ENCODE measurements at regions not wholly inside any gene's neighbourhood (a gene's known extent, or its start where the extent isn't known, plus 50 kb on each side); places are given as distances from the start of the nearest gene placed in this dataset.

DNA sequence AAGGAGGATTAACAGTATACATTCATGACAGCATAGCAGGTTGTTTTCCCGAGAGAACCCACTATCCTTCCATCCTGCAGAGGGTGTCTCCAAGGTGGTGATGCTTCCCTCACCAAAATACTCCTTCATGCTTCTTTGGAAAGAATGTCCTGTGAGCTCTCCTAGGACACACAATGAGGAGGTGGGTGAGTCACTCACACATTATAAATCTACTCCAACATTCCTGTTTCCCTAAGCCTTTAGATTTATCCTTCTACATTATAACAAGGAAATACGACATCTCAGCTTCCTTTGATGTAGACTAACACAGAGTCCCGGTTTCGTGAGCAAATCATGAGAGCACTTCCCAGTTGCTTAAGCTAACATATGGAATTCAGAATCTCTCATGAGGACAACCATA, 689.7 kb upstream of the CELF2 start:
- H3K4me3 ChIP-seq, result no peak overlapping the region
- no peak for DNase-seq (ENCODE audit: low spot score)
- no peaks in the 10 kb centered on the region for H3K27me3 ChIP-seq
- no peaks in the 10 kb centered on the region for H3K4me1 ChIP-seq
- TF ChIP-seq, protein P1, sequence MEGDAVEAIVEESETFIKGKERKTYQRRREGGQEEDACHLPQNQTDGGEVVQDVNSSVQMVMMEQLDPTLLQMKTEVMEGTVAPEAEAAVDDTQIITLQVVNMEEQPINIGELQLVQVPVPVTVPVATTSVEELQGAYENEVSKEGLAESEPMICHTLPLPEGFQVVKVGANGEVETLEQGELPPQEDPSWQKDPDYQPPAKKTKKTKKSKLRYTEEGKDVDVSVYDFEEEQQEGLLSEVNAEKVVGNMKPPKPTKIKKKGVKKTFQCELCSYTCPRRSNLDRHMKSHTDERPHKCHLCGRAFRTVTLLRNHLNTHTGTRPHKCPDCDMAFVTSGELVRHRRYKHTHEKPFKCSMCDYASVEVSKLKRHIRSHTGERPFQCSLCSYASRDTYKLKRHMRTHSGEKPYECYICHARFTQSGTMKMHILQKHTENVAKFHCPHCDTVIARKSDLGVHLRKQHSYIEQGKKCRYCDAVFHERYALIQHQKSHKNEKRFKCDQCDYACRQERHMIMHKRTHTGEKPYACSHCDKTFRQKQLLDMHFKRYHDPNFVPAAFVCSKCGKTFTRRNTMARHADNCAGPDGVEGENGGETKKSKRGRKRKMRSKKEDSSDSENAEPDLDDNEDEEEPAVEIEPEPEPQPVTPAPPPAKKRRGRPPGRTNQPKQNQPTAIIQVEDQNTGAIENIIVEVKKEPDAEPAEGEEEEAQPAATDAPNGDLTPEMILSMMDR (IDR thresholded peaks at IDR 0.05), result no peak
- no peaks in the 10 kb centered on the region for H3K36me3 ChIP-seq
- no peak overlapping the region for H3K27ac ChIP-seq
- no peaks in the 10 kb centered on the region for H3K9me3 ChIP-seq

DNA sequence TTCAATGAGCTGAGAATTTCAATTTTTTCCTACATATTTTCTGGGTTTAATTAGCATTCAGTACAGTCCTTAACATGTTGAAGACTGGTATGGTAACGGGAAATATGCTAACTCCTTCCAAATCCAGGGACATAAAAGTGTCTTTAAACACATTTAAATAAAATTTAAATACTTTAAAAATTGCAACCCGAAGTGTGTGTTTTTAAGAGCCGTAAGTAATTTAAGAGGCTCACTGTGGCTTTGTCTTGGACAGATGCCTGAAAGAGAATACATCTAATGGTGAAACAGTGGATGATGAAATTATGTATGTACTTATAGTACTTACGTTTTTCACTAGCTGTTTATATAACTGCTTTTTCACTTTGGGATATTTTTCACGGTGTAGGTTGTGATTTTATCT, 687.3 kb upstream of the CELF2 start:
- TF ChIP-seq, protein P1 (IDR thresholded peaks at IDR 0.05), result no peak
- H3K9me3 ChIP-seq, result no peaks in the 10 kb centered on the region
- H3K27ac ChIP-seq, result no peak overlapping the region
- H3K36me3 ChIP-seq, result no peaks in the 10 kb centered on the region
- H3K27me3 ChIP-seq, result no peaks in the 10 kb centered on the region
- H3K4me3 ChIP-seq, result no peak overlapping the region
- no peaks in the 10 kb centered on the region for H3K4me1 ChIP-seq
- no peak for DNase-seq (ENCODE audit: low spot score)

DNA sequence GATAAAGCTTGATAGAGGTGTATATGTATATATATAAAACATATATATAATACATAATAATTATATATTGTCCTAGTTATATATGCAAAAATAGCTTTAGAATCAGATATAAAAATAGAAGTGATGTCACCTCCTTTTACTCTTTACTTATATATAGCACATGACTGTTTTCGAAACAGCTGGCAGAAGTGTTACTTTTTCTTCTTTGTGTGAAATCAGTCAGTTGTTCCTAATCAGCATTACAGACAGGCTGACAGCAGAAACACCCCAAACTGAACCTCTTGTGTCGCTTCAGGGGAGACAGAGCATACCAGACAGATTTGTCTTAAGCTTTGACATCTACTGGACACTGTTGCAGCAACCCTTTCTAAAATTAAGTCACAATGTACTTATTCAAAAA, 684.9 kb upstream of the CELF2 start:
- TF ChIP-seq, protein P1 (IDR thresholded peaks at IDR 0.05), result no peak
- no peak overlapping the region for H3K4me3 ChIP-seq
- H3K4me1 ChIP-seq, result no peaks in the 10 kb centered on the region
- DNase-seq (ENCODE audit: low spot score), result no peak
- H3K36me3 ChIP-seq, result no peaks in the 10 kb centered on the region
- H3K9me3 ChIP-seq, result no peaks in the 10 kb centered on the region
- no peaks in the 10 kb centered on the region for H3K27me3 ChIP-seq
- no peak overlapping the region for H3K27ac ChIP-seq

DNA sequence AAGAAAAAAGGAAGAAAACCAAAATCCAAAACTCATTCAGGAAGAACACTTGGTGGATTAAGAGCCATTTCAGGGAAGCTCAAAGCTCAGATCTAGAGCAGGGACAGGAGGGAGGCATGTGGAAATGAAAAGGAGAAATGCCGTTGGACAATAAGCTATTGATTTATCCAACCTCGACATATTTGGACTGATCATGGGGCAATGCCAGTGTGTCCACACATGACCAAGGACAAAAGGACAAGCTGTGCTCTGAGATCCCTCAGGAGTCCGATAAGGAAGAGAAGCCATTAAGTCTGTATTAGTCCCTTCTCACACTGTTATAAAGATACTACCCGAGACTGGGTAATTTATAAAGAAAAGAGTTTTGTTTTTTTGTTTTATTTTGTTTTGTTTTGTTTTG, 684.0 kb upstream of the CELF2 start:
- Histone ChIP-seq H3K4me3 (no peak overlapping the region), H3K36me3 (no peaks in the 10 kb centered on the region), H3K27me3 (no peaks in the 10 kb centered on the region), H3K27ac (no peak overlapping the region), H3K4me1 (no peaks in the 10 kb centered on the region), H3K9me3 (no peaks in the 10 kb centered on the region)
- DNase-seq (ENCODE audit: low spot score), result no peak
- TF ChIP-seq, protein P1 (IDR thresholded peaks at IDR 0.05), result no peak

DNA sequence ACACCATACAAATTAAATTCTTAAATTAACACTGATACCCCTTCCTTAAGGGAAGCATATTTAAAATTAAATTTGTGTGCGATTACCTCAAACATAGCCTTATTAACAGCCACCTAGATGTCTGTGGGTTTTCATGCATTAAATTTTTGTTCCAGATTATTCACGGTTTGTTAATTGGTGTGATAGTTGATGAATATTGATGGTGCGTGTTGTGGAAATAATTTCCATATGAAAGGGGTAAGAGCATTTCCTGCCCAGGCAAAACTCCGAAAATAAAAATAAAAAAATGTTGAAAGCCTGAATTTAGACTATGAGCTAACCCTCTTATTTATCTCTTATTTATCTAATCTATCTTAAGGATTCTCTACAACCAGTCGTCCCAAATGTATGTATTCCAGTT, 679.3 kb upstream of the CELF2 start:
- TF ChIP-seq, protein P1 (IDR thresholded peaks at IDR 0.05), result no peak
- Histone ChIP-seq H3K27me3 (no peaks in the 10 kb centered on the region), H3K27ac (no peak overlapping the region), H3K4me1 (no peaks in the 10 kb centered on the region), H3K4me3 (no peak overlapping the region), H3K36me3 (no peaks in the 10 kb centered on the region), H3K9me3 (no peaks in the 10 kb centered on the region)
- no peak for DNase-seq (ENCODE audit: low spot score)

DNA sequence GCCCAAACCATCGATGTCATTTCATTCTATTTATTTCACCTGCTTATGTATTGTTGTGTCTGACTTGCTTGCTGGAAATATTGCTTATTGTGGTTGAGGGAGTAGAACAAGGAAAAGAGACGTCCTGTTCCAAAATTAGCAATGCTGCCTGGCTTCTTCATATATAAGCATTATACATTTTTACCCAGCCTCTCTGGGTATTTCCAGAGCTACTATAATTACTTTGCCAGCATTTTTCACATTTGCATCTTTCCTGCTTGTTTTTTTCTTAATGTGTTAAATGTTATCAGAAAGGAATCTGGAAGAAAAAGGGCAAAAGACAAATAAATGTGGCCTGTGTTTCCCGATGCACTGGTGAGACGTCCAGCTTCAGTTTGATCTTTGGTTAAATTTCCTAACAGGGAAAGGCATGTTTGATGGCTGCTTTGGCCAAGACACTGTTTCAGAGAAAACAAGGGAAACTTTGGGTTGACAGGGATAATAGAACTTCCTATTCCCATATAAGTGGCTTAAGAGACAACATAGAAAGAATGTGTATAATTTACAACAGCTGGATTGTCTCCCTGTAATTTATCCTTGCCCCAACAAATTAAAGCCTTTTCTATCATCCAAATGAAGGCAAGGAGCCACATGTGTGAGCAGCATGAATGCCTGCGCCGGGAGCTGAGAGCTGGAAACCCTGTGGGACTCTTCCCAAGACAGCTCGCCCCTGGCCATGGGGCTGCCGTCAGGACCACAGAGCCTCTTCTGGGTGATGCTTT, 671.1 kb upstream of the CELF2 start:
- Histone ChIP-seq H3K4me3 (no peak overlapping the region), H3K9me3 (no peaks in the 10 kb centered on the region), H3K36me3 (no peaks in the 10 kb centered on the region), H3K4me1 (no peaks in the 10 kb centered on the region), H3K27ac (no peak overlapping the region), H3K27me3 (no peaks in the 10 kb centered on the region)
- TF ChIP-seq, protein P1 (IDR thresholded peaks at IDR 0.05), result no peak
- DNase-seq (ENCODE audit: low spot score), result no peak

Measured in right atrium auricular region (tissue), 2 donors.